ENCODE measurements at regions not wholly inside any gene's neighbourhood (a gene's known extent, or its start where the extent isn't known, plus 50 kb on each side); places are given as distances from the start of the nearest gene placed in this dataset.

DNA sequence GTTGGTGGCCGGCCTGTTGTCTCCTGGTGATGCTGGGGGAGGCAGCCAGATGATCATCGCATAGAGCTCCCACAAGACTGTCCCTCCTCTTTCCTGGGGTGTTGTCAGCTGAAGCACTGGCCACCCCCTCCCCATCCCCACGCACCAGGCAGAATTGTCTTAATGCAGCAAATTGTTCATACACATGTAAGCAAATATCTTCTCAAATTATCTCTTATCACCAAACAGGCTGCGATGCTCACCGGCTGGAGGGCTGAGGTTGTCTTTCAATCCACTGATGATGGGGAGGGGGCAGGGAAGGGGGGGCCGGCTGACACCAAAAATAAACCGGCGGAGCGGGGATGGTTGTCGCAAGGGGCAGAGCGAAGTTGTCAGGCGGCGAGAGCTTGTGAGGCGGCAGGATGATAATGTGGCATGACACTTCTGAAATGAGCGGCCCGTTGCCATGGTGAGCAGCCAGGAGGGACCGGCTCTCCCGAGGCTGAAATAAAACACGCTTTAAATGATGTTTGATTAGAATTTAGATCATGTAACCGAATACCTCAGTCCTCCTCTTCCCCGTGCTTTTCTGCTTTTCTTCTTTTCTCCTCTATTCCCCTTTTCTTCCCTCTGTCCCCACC, 59.8 kb downstream of the MRM1 start:
- no peak for DNase-seq

GRCh38 chr17:36661688-36662087, 60.3 kb downstream of the MRM1 start:
- no peak for DNase-seq

GRCh38 chr17:36665417-36665816, 64.0 kb downstream of the MRM1 start:
- no peak for DNase-seq

- no peak for DNase-seq
These were observed 66.5 kb downstream of the MRM1 start for GRCh38 chr17:36667922-36668321.

GRCh38 chr17:36668824-36669223, 67.4 kb downstream of the MRM1 start:
- no peak for DNase-seq

- no peak for DNase-seq
These were observed 69.8 kb downstream of the MRM1 start for GRCh38 chr17:36671144-36671543.

DNA sequence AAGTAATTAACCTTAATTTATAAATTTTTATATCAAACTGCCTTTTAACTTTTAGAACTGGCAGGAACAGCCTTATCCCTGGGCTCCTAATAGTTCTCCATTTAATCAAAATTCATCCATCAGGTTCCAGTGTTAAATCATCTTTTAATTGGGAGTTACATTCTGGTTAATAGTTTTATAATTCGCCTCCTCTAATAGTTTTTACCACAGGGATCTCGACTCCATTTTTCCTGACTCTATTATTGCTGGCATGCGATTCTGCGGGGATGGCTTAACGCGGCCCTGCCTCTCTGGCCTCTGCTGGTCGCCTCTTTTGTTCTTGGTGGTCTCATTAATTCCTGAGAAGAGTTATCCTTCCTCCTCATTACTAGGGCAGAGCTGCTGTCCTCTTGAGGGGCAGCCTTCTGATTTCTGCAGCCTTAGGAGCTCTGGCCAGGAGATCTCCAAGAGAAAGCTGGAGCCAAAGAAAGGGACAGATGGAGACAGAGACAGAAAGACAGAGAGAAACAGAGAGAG, 71.1 kb downstream of the MRM1 start:
- no peak for DNase-seq

GRCh38 chr17:36673068-36673467, 71.7 kb downstream of the MRM1 start:
- no peak for DNase-seq

GRCh38 chr17:36673637-36674277, 72.4 kb downstream of the MRM1 start:
- no peak for DNase-seq

DNA sequence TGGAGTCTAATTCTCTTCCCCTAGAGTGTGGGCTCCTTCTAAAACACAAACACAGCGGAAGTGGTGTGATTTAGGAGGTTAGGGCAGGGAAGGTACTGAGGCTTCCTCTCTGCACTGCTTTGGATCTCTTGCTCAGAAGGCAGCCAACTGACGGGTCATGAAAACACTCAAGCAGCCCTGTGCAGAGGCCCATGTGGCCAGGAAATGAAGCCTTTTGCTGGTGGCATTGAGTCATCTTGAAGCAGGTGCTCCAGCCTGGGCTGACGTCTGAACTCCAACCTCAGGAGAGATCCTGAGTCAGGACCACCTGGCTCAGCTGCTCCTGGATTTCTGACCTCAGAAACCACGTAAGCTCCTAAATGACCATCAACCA, 72.9 kb downstream of the MRM1 start:
- DNase-seq, result no peak

GRCh38 chr17:36675250-36675649, 73.9 kb downstream of the MRM1 start:
- DNase-seq, result no peak

- no peak for DNase-seq
These were observed 74.4 kb downstream of the MRM1 start for GRCh38 chr17:36675786-36676185.

- DNase-seq, result no peak
These were observed 78.6 kb downstream of the MRM1 start for GRCh38 chr17:36679815-36680467.

- DNase-seq, result no peak
These were observed 79.4 kb downstream of the MRM1 start for GRCh38 chr17:36680701-36681202.

GRCh38 chr17:36682773-36683172, 81.4 kb downstream of the MRM1 start:
- no peak for DNase-seq

- no peak for DNase-seq
These were observed 82.0 kb downstream of the MRM1 start for GRCh38 chr17:36683387-36683786.

DNA sequence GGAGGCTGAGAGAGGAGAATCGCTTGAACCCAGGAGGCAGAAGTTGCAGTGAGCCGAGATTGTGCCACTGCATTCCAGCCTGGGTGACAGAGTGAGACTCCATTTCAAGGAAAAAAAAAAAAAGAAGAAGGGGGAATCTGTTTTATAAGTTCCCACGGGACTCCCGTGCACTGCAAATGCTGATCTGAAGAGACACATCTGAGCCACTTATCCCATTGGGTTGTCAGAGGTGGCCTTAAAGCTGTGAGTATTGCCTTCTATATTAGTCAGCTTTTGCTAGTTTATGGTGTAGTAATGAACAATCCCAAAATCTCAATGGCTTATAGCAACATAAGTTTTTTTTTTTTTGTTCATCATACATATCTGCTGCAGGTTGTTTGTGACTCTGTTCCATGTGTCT, 82.8 kb downstream of the MRM1 start:
- no peak for DNase-seq

GRCh38 chr17:36686123-36686669, 84.8 kb downstream of the MRM1 start:
- DNase-seq, result no peak

- DNase-seq, result no peak
These were observed 86.4 kb downstream of the MRM1 start for GRCh38 chr17:36687736-36688135.

- no peak for DNase-seq
These were observed 87.8 kb downstream of the MRM1 start for GRCh38 chr17:36689089-36689667.

DNA sequence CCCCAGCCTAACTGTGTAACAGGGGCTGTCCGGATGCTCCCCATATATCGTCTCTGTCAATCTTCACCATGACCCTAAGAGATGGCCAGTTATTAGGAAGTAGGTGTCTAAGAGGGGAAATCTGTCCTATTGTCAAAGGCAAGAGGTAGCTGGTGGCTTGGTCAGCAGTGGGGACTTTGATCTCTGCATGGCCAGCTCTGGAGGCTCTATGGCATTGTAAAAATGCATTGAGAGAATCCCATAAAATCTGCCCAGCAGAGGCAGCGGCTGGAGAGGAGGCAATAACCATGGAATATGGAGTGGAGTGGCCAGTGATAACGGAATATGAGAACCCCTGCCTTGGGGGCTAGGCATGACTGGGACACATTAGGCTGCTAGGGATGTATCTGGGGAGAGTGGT, 88.8 kb downstream of the MRM1 start:
- DNase-seq, result no peak

GRCh38 chr17:36691606-36692005, 90.2 kb downstream of the MRM1 start:
- no peak for DNase-seq

GRCh38 chr17:36695082-36695481, 93.7 kb downstream of the MRM1 start:
- no peak for DNase-seq
